HepG2 (cell line): ENCODE measurements at regions not wholly inside any gene's neighbourhood (a gene's known extent, or its start where the extent isn't known, plus 50 kb on each side); places are given as distances from the start of the nearest gene placed in this dataset.
"Not testable (repeated sequence)": the region's sequence is repeated elsewhere in the genome, so short reads cannot be mapped to it uniquely, and the experiment has no call there.

Experiments
- ATAC-seq: fragments of 200-7000 bp; cut with Tn5 transposase; 3 replicates; pipeline ENCODE4 v1.9.1; 2020; ENCODE audit warnings: mild to moderate bottlenecking, moderate library complexity
- BruUV-seq: library from RNA; stranded (reverse); fragments of 400-500 nt; replicated peaks from 2 replicates; lab custom pipeline; 2021; lab: Mats Ljungman, UMichigan
- CTCF ChIA-PET: fragments of 300-600 bp; formaldehyde crosslinking; extraction: SDS; loops from one replicate; lab custom pipeline; 2021; ENCODE audit warnings: low total read pairs, inconsistent platforms, low intra/inter-chr PET ratio; lab: Yijun Ruan, JAX
- POLR2A ChIA-PET: fragments of 350-600 bp; sonication (Branson Sonifier 250); formaldehyde crosslinking; loops from one replicate; lab custom pipeline; 2020; ENCODE audit warnings: antibody characterized with exemption, inconsistent platforms; lab: Yijun Ruan, JAX
- DNase-seq: peaks from one replicate; pipeline ENCODE4 v3.0.0-alpha.2; 2015; ENCODE audit warnings: low spot score
- FAIRE-seq: peaks from 3 replicates; lab custom pipeline; 2011; peaks lifted over from hg19 to GRCh38; lab: Jason Lieb, UNC
- H2AFZ ChIP-seq: one replicate; pipeline ENCODE4 v1.6.1; 2011; ENCODE audit warnings: low read length, inconsistent platforms
- H3K27ac ChIP-seq: fragments of 300-600 bp; 3 replicates; pipeline ENCODE4 v1.8.0; 2011; ENCODE audit warnings: mixed run types, mild to moderate bottlenecking, mixed read lengths, low read length, inconsistent platforms; ENCODE audit not compliant: insufficient read depth; ENCODE audit errors: extremely low read length
- H3K27me3 ChIP-seq, 2 experiments: fragments of 200-600 bp in 1 of 2; 2 replicates in 1 of 2; 3 replicates in 1 of 2; pipeline versions ENCODE4 v1.6.0 to v1.8.0; 2011; ENCODE audit warnings: low read length in 2 of 2, mild to moderate bottlenecking in 2 of 2, moderate library complexity in 2 of 2, inconsistent platforms in 1 of 2; ENCODE audit not compliant: insufficient read depth in 2 of 2, control insufficient read depth in 1 of 2
- H3K36me3 ChIP-seq, 2 experiments: fragments of 200-600 bp in 1 of 2; replicated peaks in 1 of 2; 2 replicates in 1 of 2; 3 replicates in 1 of 2; pipeline versions ENCODE4 v1.5.1 to v1.8.0; 2011; ENCODE audit warnings: low read length in 2 of 2, inconsistent platforms in 1 of 2; ENCODE audit not compliant: insufficient read depth in 2 of 2, control insufficient read depth in 1 of 2
- H3K4me1 ChIP-seq: 2 replicates; pipeline ENCODE4 v1.5.1; 2012; ENCODE audit warnings: low read length, inconsistent platforms; ENCODE audit not compliant: insufficient read depth
- H3K4me2 ChIP-seq: 2 replicates; pipeline ENCODE4 v1.6.0; 2011; ENCODE audit warnings: low read depth, low read length, inconsistent platforms
- H3K4me3 ChIP-seq, 3 experiments: fragments of 200-600 bp in 1 of 3; sonication (generic), shearing (Covaris generic) in 1 of 3; replicated peaks in 1 of 3; 2 replicates each; pipeline ENCODE4 v1.5.1; 2011 to 2016; ENCODE audit warnings: low read length in 3 of 3, inconsistent platforms in 2 of 3, low read depth in 2 of 3, mild to moderate bottlenecking in 2 of 3, control low read depth in 1 of 3, mixed read lengths in 1 of 3; ENCODE audit not compliant: insufficient read depth in 1 of 3
- H3K79me2 ChIP-seq: one replicate; pipeline ENCODE4 v1.6.1; 2011; ENCODE audit warnings: low read length, inconsistent platforms; ENCODE audit not compliant: insufficient read depth
- H3K9ac ChIP-seq: 2 replicates; pipeline ENCODE4 v1.6.0; 2011; ENCODE audit warnings: mild to moderate bottlenecking, low read depth, low read length, inconsistent platforms; ENCODE audit not compliant: insufficient read depth
- H3K9me3 ChIP-seq: 2 replicates; pipeline ENCODE4 v1.5.1; 2012; ENCODE audit warnings: mild to moderate bottlenecking, low read length
- H4K20me1 ChIP-seq: 2 replicates; pipeline ENCODE4 v1.6.0; 2011; ENCODE audit warnings: inconsistent platforms, mild to moderate bottlenecking, low read length, moderate library complexity; ENCODE audit not compliant: insufficient read depth
- CREBL2 ChIP-seq: sonication (generic); formaldehyde crosslinking; IDR thresholded peaks from 2 replicates; pipeline ENCODE4 v1.8.1; 2023; ENCODE audit warnings: missing genetic modification reagents, mild to moderate bottlenecking, borderline replicate concordance
- HMGXB4 ChIP-seq, 2 experiments: sonication (generic) in 1 of 2; formaldehyde crosslinking in 1 of 2; IDR thresholded peaks; 2 replicates each; pipeline versions ENCODE4 v1.4.0 to v1.6.1; 2018 to 2020; ENCODE audit warnings: missing genetic modification reagents in 2 of 2, borderline replicate concordance in 1 of 2, low read depth in 1 of 2, mild to moderate bottlenecking in 1 of 2, missing biosample characterization in 1 of 2
- HNF4G ChIP-seq, 2 experiments: sonication (generic) in 1 of 2; formaldehyde crosslinking in 1 of 2; IDR thresholded peaks; 2 replicates each; pipeline versions ENCODE4 v1.4.0 to v1.6.1; 2011 to 2020; ENCODE audit warnings: borderline replicate concordance in 2 of 2, low read depth in 2 of 2, mild to moderate bottlenecking in 2 of 2, low read length in 1 of 2, missing genetic modification reagents in 1 of 2, moderate library complexity in 1 of 2
- IRX3 ChIP-seq: sonication (generic); formaldehyde crosslinking; IDR thresholded peaks from 2 replicates; pipeline ENCODE4 v1.8.1; 2023; ENCODE audit warnings: mild to moderate bottlenecking, low read depth, missing genetic modification reagents, borderline replicate concordance
- ZBTB7B ChIP-seq: sonication (generic); formaldehyde crosslinking; IDR thresholded peaks from 2 replicates; pipeline ENCODE4 v1.4.0; 2020; ENCODE audit warnings: missing genetic modification reagents
- ZNF10 ChIP-seq: sonication (generic); formaldehyde crosslinking; IDR thresholded peaks from 2 replicates; pipeline ENCODE4 v1.4.0; 2020; ENCODE audit warnings: mild to moderate bottlenecking, low read depth, missing genetic modification reagents, borderline replicate concordance
- ZNF275 ChIP-seq: sonication (generic); formaldehyde crosslinking; IDR thresholded peaks from 2 replicates; pipeline ENCODE4 v1.8.0; 2022; ENCODE audit warnings: missing genetic modification reagents, mild to moderate bottlenecking, inconsistent platforms, borderline replicate concordance
- ZNF7 ChIP-seq: IDR thresholded peaks from 2 replicates; pipeline ENCODE4 v1.6.1; 2016; ENCODE audit warnings: missing biosample characterization, missing genetic modification reagents
- ZNF703 ChIP-seq: sonication (generic); formaldehyde crosslinking; IDR thresholded peaks from 2 replicates; pipeline ENCODE4 v1.5.1; 2020; ENCODE audit warnings: missing genetic modification reagents, mild to moderate bottlenecking, moderate library complexity, borderline replicate concordance
- ZNF768 ChIP-seq: sonication (generic); formaldehyde crosslinking; IDR thresholded peaks from 2 replicates; pipeline ENCODE4 v1.4.0; 2020; ENCODE audit warnings: missing genetic modification reagents
- ZNF780A ChIP-seq: sonication (generic); formaldehyde crosslinking; IDR thresholded peaks from 2 replicates; pipeline ENCODE4 v1.8.0; 2022; ENCODE audit warnings: mild to moderate bottlenecking, missing genetic modification reagents, moderate library complexity
- ZXDC ChIP-seq: sonication (generic); formaldehyde crosslinking; IDR thresholded peaks from 2 replicates; pipeline ENCODE4 v1.5.0; 2020; ENCODE audit warnings: mild to moderate bottlenecking, missing genetic modification reagents
- WGBS: methylation state at CpG from one replicate; pipeline ENCODE4 v1.1.6; 2017; ENCODE audit warnings: low lambda C conversion rate; 5-methylcytosine and 5-hydroxymethylcytosine counted together
- in situ Hi-C: cut with HindIII; loops from 2 replicates; pipeline ENCODE4 v1.10.0; 2017; ENCODE audit warnings: low pct_unique_long_range_greater_than_20kb; ENCODE audit not compliant: extremely low pct_ligation_motif_present
- intact Hi-C: fragments of 100-400 bp; cut with micrococcal nuclease; formaldehyde crosslinking; loops from one replicate; pipeline ENCODE4 v1.10.0; 2022; ENCODE audit not compliant: unreplicated experiment

- no peak for DNase-seq
- no peak for TF ChIP-seq ZNF703 (CRISPR knock-in tag)
- no peak for TF ChIP-seq ZXDC
- no peak for TF ChIP-seq ZNF7 (CRISPR knock-in tag)
- TF ChIP-seq IRX3 (CRISPR knock-in tag): no peak
- TF ChIP-seq CREBL2: no peak
- TF ChIP-seq ZNF275 (CRISPR knock-in tag): no peak
- no peak for TF ChIP-seq ZNF780A (CRISPR knock-in tag)
- TF ChIP-seq ZNF768 (CRISPR knock-in tag): no peak
- TF ChIP-seq HNF4G (IDR thresholded peaks at IDR 0.05; ENCODE audit: borderline replicate concordance, low read depth, low read length): no peak
- TF ChIP-seq HNF4G (CRISPR knock-in tag; IDR thresholded peaks at IDR 0.05; ENCODE audit: borderline replicate concordance, low read depth): no peak
- TF ChIP-seq HMGXB4 (CRISPR knock-in tag; IDR thresholded peaks at IDR 0.05; ENCODE audit: borderline replicate concordance in 1 of 2, low read depth in 1 of 2): no peak
- TF ChIP-seq ZBTB7B (CRISPR knock-in tag): no peak
- no peak for TF ChIP-seq ZNF10
- ATAC-seq: no peak
- H3K79me2 ChIP-seq: no peaks in the 10 kb centered on the region
- no TSS peak for BruUV-seq
- H3K27ac ChIP-seq: no peak overlapping the region
- in situ Hi-C loops: loop anchor here (5.0 to 10.0 kb wide), 2 partner anchors 116 to 182 kb away; no protein-coding TSS in a partner anchor
- no peaks in the 10 kb centered on the region for H3K4me1 ChIP-seq
- ChIA-PET POLR2A (no interaction called here), CTCF (interaction anchor here (3.5 kb wide), 1 partner anchor 113 kb away, joined by 36 read pairs; no protein-coding TSS in a partner anchor)
- intact Hi-C loops: loop anchor here (1.0 to 10.0 kb wide), 2 partner anchors 114 to 318 kb away; no protein-coding TSS in a partner anchor
- H3K9ac ChIP-seq: no peak overlapping the region
- no peaks in the 10 kb centered on the region for H4K20me1 ChIP-seq
- no peaks in the 10 kb centered on the region for H3K9me3 ChIP-seq
- WGBS: 0% methylated on average over 2 of the region's 2 CpGs
- no peaks in the 10 kb centered on the region for H3K27me3 ChIP-seq
- FAIRE-seq: no peak
- H2AFZ ChIP-seq: no peak overlapping the region
- H3K36me3 ChIP-seq: no peaks in the 10 kb centered on the region
- H3K4me2 ChIP-seq: no peak overlapping the region
- H3K4me3 ChIP-seq: no peak overlapping the region
Observed at GRCh38 chr1:157376681-157377080, 175.6 kb downstream of the FCRL5 start.

- H3K27me3 ChIP-seq, H3K27ac ChIP-seq, H3K4me1 ChIP-seq, H4K20me1 ChIP-seq, BruUV-seq, H3K4me2 ChIP-seq, H3K79me2 ChIP-seq, ATAC-seq, POLR2A ChIA-PET, H2AFZ ChIP-seq, H3K9ac ChIP-seq, DNase-seq, H3K36me3 ChIP-seq, CTCF ChIA-PET, H3K9me3 ChIP-seq, FAIRE-seq, H3K4me3 ChIP-seq: not testable (repeated sequence)
- in situ Hi-C loops: loop anchor here (10.0 kb wide), 1 partner anchor 178 kb away; no protein-coding TSS in a partner anchor
- intact Hi-C loops: loop anchor here (10.0 kb wide), 1 partner anchor 322 kb away; no protein-coding TSS in a partner anchor
- WGBS: 40% methylated on average over 2 of the region's 2 CpGs
Observed at GRCh38 chr1:157372311-157372710, 180.0 kb downstream of the FCRL5 start.
